GM12878 (cell line): ENCODE measurements at regions not wholly inside any gene's neighbourhood (a gene's known extent, or its start where the extent isn't known, plus 50 kb on each side); places are given as distances from the start of the nearest gene placed in this dataset.

Experiments used
- CTCF ChIP-seq, 3 experiments: IDR thresholded peaks in 2 of 3; conservative IDR thresholded peaks in 1 of 3; 2 replicates each; pipeline ENCODE4 v1.5.1; 2011; ENCODE audit warnings: low read depth in 3 of 3, low read length in 3 of 3, mild to moderate bottlenecking in 3 of 3, control low read depth in 2 of 3, moderate library complexity in 2 of 3, inconsistent platforms in 1 of 3, mixed read lengths in 1 of 3; ENCODE audit not compliant: control insufficient read depth in 2 of 3, insufficient read depth in 1 of 3; ENCODE audit errors: extremely low read depth in 1 of 3
- FOXK2 ChIP-seq: fragments of 450-650 bp; IDR thresholded peaks from 2 replicates; pipeline ENCODE4 v1.6.1; 2017; ENCODE audit warnings: mild to moderate bottlenecking, moderate library complexity
- HDAC6 ChIP-seq: fragments of 200-600 bp; sonication (generic); IDR thresholded peaks from one replicate; pipeline ENCODE4 v1.8.0; 2017; ENCODE audit warnings: antibody characterized with exemption; ENCODE audit not compliant: unreplicated experiment
- JUND ChIP-seq: IDR thresholded peaks from 2 replicates; pipeline ENCODE4 v1.6.1; 2012; ENCODE audit warnings: low read depth, mild to moderate bottlenecking, low read length, improper control_type of control experiment, moderate library complexity
- NRF1 ChIP-seq: conservative IDR thresholded peaks from 2 replicates; pipeline ENCODE4 v1.6.1; 2011; ENCODE audit warnings: mild to moderate bottlenecking, low read depth, low read length, improper control_type of control experiment
- PAX8 ChIP-seq: fragments of 450-650 bp; IDR thresholded peaks from 2 replicates; pipeline ENCODE4 v1.6.1; 2017; ENCODE audit warnings: mild to moderate bottlenecking, moderate library complexity
- POLR2A ChIP-seq: IDR thresholded peaks from 2 replicates; pipeline ENCODE4 v1.6.1; 2011; ENCODE audit warnings: low read depth, mild to moderate bottlenecking, low read length
- SIN3A ChIP-seq: IDR thresholded peaks from 2 replicates; pipeline ENCODE4 v1.6.1; 2012; ENCODE audit warnings: low read depth, low read length, improper control_type of control experiment
- USF1 ChIP-seq: IDR thresholded peaks from 2 replicates; pipeline ENCODE4 v1.6.1; 2011; ENCODE audit warnings: borderline replicate concordance, low read depth, mild to moderate bottlenecking, moderate library complexity, mixed read lengths, low read length; ENCODE audit not compliant: insufficient read depth; ENCODE audit errors: extremely low read length
- ZNF274 ChIP-seq: IDR thresholded peaks from one replicate; pipeline ENCODE4 v1.8.0; 2011; ENCODE audit not compliant: insufficient read length, insufficient read depth

- TF ChIP-seq HDAC6 (no peak), NRF1 (no peak), USF1 (no peak), PAX8 (no peak), ZNF274 (no peak), POLR2A (no peak), JUND (no peak), SIN3A (no peak), CTCF (IDR thresholded peaks at IDR 0.05 in 2 of 3, conservative IDR thresholded peaks at IDR 0.05 in 1 of 3; ENCODE audit: control insufficient read depth in 2 of 3, extremely low read depth in 1 of 3, insufficient read depth in 1 of 3, low read depth in 3 of 3, low read length in 3 of 3) (no peak), FOXK2 (no peak)
These were observed 397.8 kb upstream of the NRP1 start for GRCh38 chr10:33732161-33732680.
